Right lobe of liver (tissue), 4 donors: ENCODE measurements at regions not wholly inside any gene's neighbourhood (a gene's known extent, or its start where the extent isn't known, plus 50 kb on each side); places are given as distances from the start of the nearest gene placed in this dataset.

Experiments
- CTCF ChIP-seq, 4 donors: fragments of 200-600 bp in 3 of 4; fragments of 450-650 bp in 1 of 4; IDR thresholded peaks; one replicate each; pipeline versions ENCODE4 v1.5.1 to v1.8.0; 2016 to 2022; ENCODE audit warnings: antibody characterized with exemption in 4 of 4, mild to moderate bottlenecking in 2 of 4
- POLR2A ChIP-seq: fragments of 450-650 bp; IDR thresholded peaks from one replicate; pipeline ENCODE4 v1.6.1; 2017; ENCODE audit warnings: antibody characterized with exemption, mild to moderate bottlenecking
- donor health status: DM: no; HTN: no; CAD: no.
- donor health status: DM: no; HTN: no; CAD: no.
- donor health status: DM: no; HTN: yes; CAD: no.

- TF ChIP-seq CTCF (IDR thresholded peaks at IDR 0.05) (no peak), POLR2A (no peak)
Observed at GRCh38 chr3:13972679-13973379, 93.0 kb upstream of the WNT7A start.
